Mesodermal cell (in vitro differentiated cells): ENCODE measurements at regions not wholly inside any gene's neighbourhood (a gene's known extent, or its start where the extent isn't known, plus 50 kb on each side); places are given as distances from the start of the nearest gene placed in this dataset.
"Not testable (repeated sequence)": the region's sequence is repeated elsewhere in the genome, so short reads cannot be mapped to it uniquely, and the experiment has no call there.

Source experiments
- H3K27ac ChIP-seq: 2 replicates; pipeline ENCODE4 v1.7.0; 2013; ENCODE audit warnings: mild to moderate bottlenecking, low read depth, low read length, moderate library complexity; ENCODE audit not compliant: severe bottlenecking
- H3K36me3 ChIP-seq: 2 replicates; pipeline ENCODE4 v1.7.1; 2013; ENCODE audit warnings: mild to moderate bottlenecking, low read length, moderate library complexity; ENCODE audit not compliant: control insufficient read depth, insufficient read depth
- H3K4me1 ChIP-seq: one replicate; pipeline ENCODE4 v1.7.1; 2013; ENCODE audit warnings: mild to moderate bottlenecking, low read length; ENCODE audit not compliant: insufficient read depth, control insufficient read depth, poor library complexity, severe bottlenecking
- H3K4me3 ChIP-seq: 2 replicates; pipeline ENCODE4 v1.7.0; 2013; ENCODE audit warnings: low read length, control low read depth, mild to moderate bottlenecking; ENCODE audit not compliant: insufficient read depth, poor library complexity, severe bottlenecking; ENCODE audit errors: extremely low read depth
- H3K9me3 ChIP-seq: 2 replicates; pipeline ENCODE4 v1.7.1; 2013; ENCODE audit warnings: mild to moderate bottlenecking, low read length, moderate library complexity; ENCODE audit not compliant: control insufficient read depth
- WGBS, 2 experiments: methylation state at CpG; one replicate each; pipeline ENCODE4 v1.1.5; 2013; ENCODE audit warnings: missing lambda C conversion rate in 2 of 2; ENCODE audit not compliant: insufficient coverage in 2 of 2; 5-methylcytosine and 5-hydroxymethylcytosine counted together

GRCh38 chr5:25005431-25005830, 360.7 kb upstream of the CDH10 start:
- no peaks in the 10 kb centered on the region for H3K9me3 ChIP-seq
- 87 to 100% methylated on average over 1 to 2 of the region's 3 CpGs for WGBS, 2 experiments
- H3K36me3 ChIP-seq = no peaks in the 10 kb centered on the region
- no peaks in the 10 kb centered on the region for H3K4me1 ChIP-seq
- H3K4me3 ChIP-seq = no peak overlapping the region
- H3K27ac ChIP-seq = no peak overlapping the region

- no peaks in the 10 kb centered on the region for H3K9me3 ChIP-seq
- H3K4me3 ChIP-seq = no peak overlapping the region
- no peaks in the 10 kb centered on the region for H3K4me1 ChIP-seq
- no peak overlapping the region for H3K27ac ChIP-seq
- WGBS, 2 experiments = no CpG with 5 or more reads among the region's 1 CpG
- no peaks in the 10 kb centered on the region for H3K36me3 ChIP-seq
Observed at GRCh38 chr5:25002371-25002770, 357.6 kb upstream of the CDH10 start.

DNA sequence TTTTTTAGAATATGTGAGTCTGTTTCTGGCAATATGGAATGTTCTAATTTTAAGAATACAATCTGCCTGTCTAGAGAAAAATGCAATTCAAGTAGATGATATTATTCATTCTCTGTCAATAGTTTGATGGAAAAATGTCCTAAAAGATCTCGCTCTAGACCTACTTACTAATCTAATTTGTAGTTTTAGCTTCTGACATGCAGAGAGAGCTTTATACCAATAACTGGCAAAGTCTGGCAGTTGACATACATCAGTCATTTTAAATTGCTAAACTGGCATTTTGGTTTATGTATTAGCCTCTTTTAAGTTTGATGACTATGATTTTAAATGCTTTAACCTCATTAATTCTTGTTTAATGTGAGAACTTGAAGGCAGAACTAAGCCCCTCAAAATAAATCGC, 355.0 kb upstream of the CDH10 start:
- H3K27ac ChIP-seq = no peak overlapping the region
- WGBS, 2 experiments = 80% methylated on average over 1 of the region's 2 CpGs; no CpG with 5 or more reads in 1 of the 2 experiments
- no peak overlapping the region for H3K4me3 ChIP-seq
- H3K9me3 ChIP-seq = no peaks in the 10 kb centered on the region
- no peaks in the 10 kb centered on the region for H3K4me1 ChIP-seq
- H3K36me3 ChIP-seq = no peaks in the 10 kb centered on the region

- Histone ChIP-seq H3K9me3 (no peaks in the 10 kb centered on the region), H3K27ac (no peak overlapping the region), H3K4me1 (no peaks in the 10 kb centered on the region), H3K36me3 (no peaks in the 10 kb centered on the region), H3K4me3 (no peak overlapping the region)
- WGBS, 2 experiments = 74 to 80% methylated on average over 2 of the region's 2 CpGs
Observed at GRCh38 chr5:24998641-24999040, 353.9 kb upstream of the CDH10 start.

DNA sequence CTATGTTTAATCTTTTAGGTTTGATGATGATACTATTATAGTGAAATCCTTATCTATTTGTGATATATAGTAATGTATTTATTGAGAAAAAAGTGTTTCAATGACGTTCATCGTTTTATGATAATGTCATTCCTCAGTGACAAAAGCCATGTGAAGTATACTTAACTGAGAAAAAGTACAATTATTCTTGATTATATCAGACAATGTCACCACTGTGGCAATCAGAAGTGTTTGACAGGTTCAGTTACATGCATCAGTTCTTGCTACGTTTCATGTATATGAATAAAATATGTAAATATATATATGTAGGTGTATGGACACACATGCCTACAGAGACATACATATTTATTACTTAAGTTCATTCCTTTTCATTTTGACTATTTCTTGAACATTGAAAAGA, 341.5 kb upstream of the CDH10 start:
- no CpG with 5 or more reads among the region's 3 CpGs for WGBS, 2 experiments
- Histone ChIP-seq H3K36me3 (no peaks in the 10 kb centered on the region), H3K4me3 (no peak overlapping the region), H3K9me3 (no peaks in the 10 kb centered on the region), H3K27ac (no peak overlapping the region), H3K4me1 (no peaks in the 10 kb centered on the region)

DNA sequence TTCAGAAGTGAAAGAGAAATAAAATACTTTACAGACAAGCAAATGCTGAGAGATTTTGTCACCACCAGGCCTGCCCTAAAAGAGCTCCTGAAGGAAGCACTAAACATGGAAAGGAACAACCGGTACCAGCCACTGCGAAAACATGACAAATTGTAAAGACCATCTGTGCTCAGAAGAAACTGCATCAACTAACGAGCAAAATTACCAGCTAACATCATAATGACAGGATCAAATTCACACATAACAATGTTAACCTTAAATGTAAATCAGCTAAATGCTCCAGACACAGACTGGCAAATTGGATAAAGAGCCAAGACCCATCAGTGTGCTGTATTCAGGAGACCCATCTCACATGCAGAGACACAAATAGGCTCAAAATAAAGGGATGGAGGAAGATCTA, 333.8 kb upstream of the CDH10 start:
- not testable (repeated sequence) for H3K4me3 ChIP-seq, H3K36me3 ChIP-seq, H3K4me1 ChIP-seq, H3K27ac ChIP-seq, H3K9me3 ChIP-seq
- 85% methylated on average over 3 of the region's 3 CpGs; no CpG with 5 or more reads in 1 of the 2 experiments for WGBS, 2 experiments

GRCh38 chr5:24963611-24964010, 318.8 kb upstream of the CDH10 start:
- no peaks in the 10 kb centered on the region for H3K36me3 ChIP-seq
- H3K4me3 ChIP-seq = no peak overlapping the region
- no CpG with 5 or more reads among the region's 1 CpG for WGBS, 2 experiments
- H3K9me3 ChIP-seq = no peaks in the 10 kb centered on the region
- H3K27ac ChIP-seq = no peak overlapping the region
- H3K4me1 ChIP-seq = no peaks in the 10 kb centered on the region

GRCh38 chr5:24923400-24923799, 278.6 kb upstream of the CDH10 start:
- H3K4me3 ChIP-seq = no peak overlapping the region
- WGBS, 2 experiments = 75 to 85% methylated on average over 3 of the region's 3 CpGs

GRCh38 chr5:24918676-24919075, 273.9 kb upstream of the CDH10 start:
- Histone ChIP-seq H3K4me1 (no peaks in the 10 kb centered on the region), H3K4me3 (no peak overlapping the region), H3K27ac (no peak overlapping the region), H3K36me3 (no peaks in the 10 kb centered on the region), H3K9me3 (no peaks in the 10 kb centered on the region)
- no CpG with 5 or more reads among the region's 1 CpG for WGBS, 2 experiments

More at GRCh38 chr5:24923400-24923799, 278.6 kb upstream of the CDH10 start:
- Histone ChIP-seq H3K27ac (no peak overlapping the region), H3K9me3 (no peaks in the 10 kb centered on the region), H3K4me1 (no peaks in the 10 kb centered on the region), H3K36me3 (no peaks in the 10 kb centered on the region)

- Histone ChIP-seq H3K4me1 (no peaks in the 10 kb centered on the region), H3K27ac (no peak overlapping the region), H3K9me3 (no peaks in the 10 kb centered on the region), H3K4me3 (no peak overlapping the region), H3K36me3 (no peaks in the 10 kb centered on the region)
- 80 to 94% methylated on average over 1 to 2 of the region's 2 CpGs for WGBS, 2 experiments
Observed at GRCh38 chr5:24916863-24917262, 272.1 kb upstream of the CDH10 start.

DNA sequence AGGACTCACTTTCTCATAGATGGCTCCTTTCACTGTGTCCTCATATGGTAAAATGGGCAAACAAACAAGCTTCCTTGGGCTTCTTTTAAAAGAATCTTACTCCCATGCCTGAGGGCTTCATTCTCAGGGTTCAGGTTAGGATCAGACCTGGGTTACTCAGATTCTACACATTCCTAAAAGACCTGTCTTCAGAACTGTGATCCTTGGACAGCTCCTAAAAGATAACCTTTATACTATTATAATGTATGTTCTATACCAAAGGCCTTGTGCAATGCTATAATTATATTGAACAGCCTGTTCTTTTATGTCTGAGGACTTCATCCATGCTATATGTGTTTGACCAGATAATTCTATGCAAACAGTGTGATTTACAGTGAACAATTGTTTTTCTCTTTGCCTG, 264.4 kb upstream of the CDH10 start:
- Histone ChIP-seq H3K4me3 (no peak overlapping the region), H3K4me1 (no peaks in the 10 kb centered on the region), H3K9me3 (no peaks in the 10 kb centered on the region), H3K36me3 (no peaks in the 10 kb centered on the region), H3K27ac (no peak overlapping the region)

- H3K36me3 ChIP-seq = no peaks in the 10 kb centered on the region
- no CpG with 5 or more reads among the region's 1 CpG for WGBS, 2 experiments
- no peaks in the 10 kb centered on the region for H3K9me3 ChIP-seq
- H3K4me3 ChIP-seq = no peak overlapping the region
- H3K27ac ChIP-seq = no peak overlapping the region
- no peaks in the 10 kb centered on the region for H3K4me1 ChIP-seq
Observed at GRCh38 chr5:24906689-24907088, 261.9 kb upstream of the CDH10 start.
